ENCODE measurements at regions not wholly inside any gene's neighbourhood (a gene's known extent, or its start where the extent isn't known, plus 50 kb on each side); places are given as distances from the start of the nearest gene placed in this dataset.

DNA sequence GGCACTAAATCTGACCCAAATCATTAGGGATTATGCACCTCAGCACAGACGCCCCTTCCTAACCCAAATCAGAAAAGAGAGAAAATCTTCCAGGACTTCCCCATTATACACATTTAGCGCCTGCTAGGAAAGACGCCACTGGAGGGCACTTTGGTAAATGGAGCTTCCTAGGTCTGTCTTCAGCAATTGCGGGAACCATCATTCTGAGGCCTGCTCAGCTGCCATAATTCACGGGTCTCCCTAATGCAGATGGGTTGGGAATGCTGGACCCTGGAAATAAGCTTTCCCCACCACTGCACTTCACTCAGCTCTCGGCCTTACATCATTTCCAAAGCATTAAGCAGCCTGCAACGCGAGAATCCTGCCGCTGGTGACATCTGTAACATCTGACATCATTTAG, 86.2 kb upstream of the OPCML start:
- POLR2A ChIA-PET: no interaction called here
- CTCF ChIA-PET: no interaction called here
- Histone ChIP-seq H3K27ac (no peak overlapping the region), H3K9me3 (no peaks in the 10 kb centered on the region), H3K4me1 (no peaks in the 10 kb centered on the region), H3K4me2 (no peak overlapping the region), H3K4me3 (no peak overlapping the region)
- ATAC-seq (no peak), FAIRE-seq (no peak), DNase-seq (ENCODE audit: low read depth in 1 of 2, low spot score in 1 of 2) (no peak)
- 4% methylated on average over 7 of the region's 9 CpGs for WGBS (ENCODE audit: missing lambda C conversion rate)
- TF ChIP-seq, protein P1, sequence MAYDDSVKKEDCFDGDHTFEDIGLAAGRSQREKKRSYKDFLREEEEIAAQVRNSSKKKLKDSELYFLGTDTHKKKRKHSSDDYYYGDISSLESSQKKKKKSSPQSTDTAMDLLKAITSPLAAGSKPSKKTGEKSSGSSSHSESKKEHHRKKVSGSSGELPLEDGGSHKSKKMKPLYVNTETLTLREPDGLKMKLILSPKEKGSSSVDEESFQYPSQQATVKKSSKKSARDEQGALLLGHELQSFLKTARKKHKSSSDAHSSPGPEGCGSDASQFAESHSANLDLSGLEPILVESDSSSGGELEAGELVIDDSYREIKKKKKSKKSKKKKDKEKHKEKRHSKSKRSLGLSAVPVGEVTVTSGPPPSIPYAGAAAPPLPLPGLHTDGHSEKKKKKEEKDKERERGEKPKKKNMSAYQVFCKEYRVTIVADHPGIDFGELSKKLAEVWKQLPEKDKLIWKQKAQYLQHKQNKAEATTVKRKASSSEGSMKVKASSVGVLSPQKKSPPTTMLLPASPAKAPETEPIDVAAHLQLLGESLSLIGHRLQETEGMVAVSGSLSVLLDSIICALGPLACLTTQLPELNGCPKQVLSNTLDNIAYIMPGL (CRISPR knock-in tag; IDR thresholded peaks at IDR 0.05; ENCODE audit: borderline replicate concordance): no peak
- TF ChIP-seq, protein P2, sequence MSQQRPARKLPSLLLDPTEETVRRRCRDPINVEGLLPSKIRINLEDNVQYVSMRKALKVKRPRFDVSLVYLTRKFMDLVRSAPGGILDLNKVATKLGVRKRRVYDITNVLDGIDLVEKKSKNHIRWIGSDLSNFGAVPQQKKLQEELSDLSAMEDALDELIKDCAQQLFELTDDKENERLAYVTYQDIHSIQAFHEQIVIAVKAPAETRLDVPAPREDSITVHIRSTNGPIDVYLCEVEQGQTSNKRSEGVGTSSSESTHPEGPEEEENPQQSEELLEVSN (IDR thresholded peaks at IDR 0.05; ENCODE audit: borderline replicate concordance, low read depth): no peak
- TF ChIP-seq ESRRA (IDR thresholded peaks at IDR 0.05; ENCODE audit: borderline replicate concordance, low read length): no peak
- TF ChIP-seq CEBPB (IDR thresholded peaks at IDR 0.05): no peak
- TF ChIP-seq HOXB13 (CRISPR knock-in tag; IDR thresholded peaks at IDR 0.05; ENCODE audit: low read depth): no peak
- no peak for TF ChIP-seq NFE2L2 (conservative IDR thresholded peaks at IDR 0.05; ENCODE audit: low read length)
- TF ChIP-seq, protein P3, sequence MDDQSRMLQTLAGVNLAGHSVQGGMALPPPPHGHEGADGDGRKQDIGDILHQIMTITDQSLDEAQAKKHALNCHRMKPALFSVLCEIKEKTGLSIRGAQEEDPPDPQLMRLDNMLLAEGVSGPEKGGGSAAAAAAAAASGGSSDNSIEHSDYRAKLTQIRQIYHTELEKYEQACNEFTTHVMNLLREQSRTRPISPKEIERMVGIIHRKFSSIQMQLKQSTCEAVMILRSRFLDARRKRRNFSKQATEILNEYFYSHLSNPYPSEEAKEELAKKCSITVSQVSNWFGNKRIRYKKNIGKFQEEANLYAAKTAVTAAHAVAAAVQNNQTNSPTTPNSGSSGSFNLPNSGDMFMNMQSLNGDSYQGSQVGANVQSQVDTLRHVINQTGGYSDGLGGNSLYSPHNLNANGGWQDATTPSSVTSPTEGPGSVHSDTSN (IDR thresholded peaks at IDR 0.05): no peak
- TF ChIP-seq, protein P4, sequence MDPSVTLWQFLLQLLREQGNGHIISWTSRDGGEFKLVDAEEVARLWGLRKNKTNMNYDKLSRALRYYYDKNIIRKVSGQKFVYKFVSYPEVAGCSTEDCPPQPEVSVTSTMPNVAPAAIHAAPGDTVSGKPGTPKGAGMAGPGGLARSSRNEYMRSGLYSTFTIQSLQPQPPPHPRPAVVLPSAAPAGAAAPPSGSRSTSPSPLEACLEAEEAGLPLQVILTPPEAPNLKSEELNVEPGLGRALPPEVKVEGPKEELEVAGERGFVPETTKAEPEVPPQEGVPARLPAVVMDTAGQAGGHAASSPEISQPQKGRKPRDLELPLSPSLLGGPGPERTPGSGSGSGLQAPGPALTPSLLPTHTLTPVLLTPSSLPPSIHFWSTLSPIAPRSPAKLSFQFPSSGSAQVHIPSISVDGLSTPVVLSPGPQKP (IDR thresholded peaks at IDR 0.05; ENCODE audit: low read depth, low read length): no peak
- TF ChIP-seq EHMT2 (IDR thresholded peaks at IDR 0.05; ENCODE audit: low read depth): no peak
- no peak for TF ChIP-seq HOXA7 (CRISPR knock-in tag; IDR thresholded peaks at IDR 0.05)
- TF ChIP-seq GATA3 (IDR thresholded peaks at IDR 0.05; ENCODE audit: borderline replicate concordance): no peak
- no peak for TF ChIP-seq ZNF302 (CRISPR knock-in tag; IDR thresholded peaks at IDR 0.05)
- no peak for TF ChIP-seq TP53 (CRISPR knock-in tag; IDR thresholded peaks at IDR 0.05)
- no peak for TF ChIP-seq JUN (IDR thresholded peaks at IDR 0.05)
- no peak for TF ChIP-seq EP300 (IDR thresholded peaks at IDR 0.05)
- no peak for TF ChIP-seq FOSB (CRISPR knock-in tag; IDR thresholded peaks at IDR 0.05)
- TF ChIP-seq, protein P5, sequence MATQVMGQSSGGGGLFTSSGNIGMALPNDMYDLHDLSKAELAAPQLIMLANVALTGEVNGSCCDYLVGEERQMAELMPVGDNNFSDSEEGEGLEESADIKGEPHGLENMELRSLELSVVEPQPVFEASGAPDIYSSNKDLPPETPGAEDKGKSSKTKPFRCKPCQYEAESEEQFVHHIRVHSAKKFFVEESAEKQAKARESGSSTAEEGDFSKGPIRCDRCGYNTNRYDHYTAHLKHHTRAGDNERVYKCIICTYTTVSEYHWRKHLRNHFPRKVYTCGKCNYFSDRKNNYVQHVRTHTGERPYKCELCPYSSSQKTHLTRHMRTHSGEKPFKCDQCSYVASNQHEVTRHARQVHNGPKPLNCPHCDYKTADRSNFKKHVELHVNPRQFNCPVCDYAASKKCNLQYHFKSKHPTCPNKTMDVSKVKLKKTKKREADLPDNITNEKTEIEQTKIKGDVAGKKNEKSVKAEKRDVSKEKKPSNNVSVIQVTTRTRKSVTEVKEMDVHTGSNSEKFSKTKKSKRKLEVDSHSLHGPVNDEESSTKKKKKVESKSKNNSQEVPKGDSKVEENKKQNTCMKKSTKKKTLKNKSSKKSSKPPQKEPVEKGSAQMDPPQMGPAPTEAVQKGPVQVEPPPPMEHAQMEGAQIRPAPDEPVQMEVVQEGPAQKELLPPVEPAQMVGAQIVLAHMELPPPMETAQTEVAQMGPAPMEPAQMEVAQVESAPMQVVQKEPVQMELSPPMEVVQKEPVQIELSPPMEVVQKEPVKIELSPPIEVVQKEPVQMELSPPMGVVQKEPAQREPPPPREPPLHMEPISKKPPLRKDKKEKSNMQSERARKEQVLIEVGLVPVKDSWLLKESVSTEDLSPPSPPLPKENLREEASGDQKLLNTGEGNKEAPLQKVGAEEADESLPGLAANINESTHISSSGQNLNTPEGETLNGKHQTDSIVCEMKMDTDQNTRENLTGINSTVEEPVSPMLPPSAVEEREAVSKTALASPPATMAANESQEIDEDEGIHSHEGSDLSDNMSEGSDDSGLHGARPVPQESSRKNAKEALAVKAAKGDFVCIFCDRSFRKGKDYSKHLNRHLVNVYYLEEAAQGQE (IDR thresholded peaks at IDR 0.05): no peak
- TF ChIP-seq CHD2 (IDR thresholded peaks at IDR 0.05; ENCODE audit: low read length, partially characterized antibody): no peak
- TF ChIP-seq RAD21 (conservative IDR thresholded peaks at IDR 0.05 in 1 of 2, IDR thresholded peaks at IDR 0.05 in 1 of 2): no peak

DNA sequence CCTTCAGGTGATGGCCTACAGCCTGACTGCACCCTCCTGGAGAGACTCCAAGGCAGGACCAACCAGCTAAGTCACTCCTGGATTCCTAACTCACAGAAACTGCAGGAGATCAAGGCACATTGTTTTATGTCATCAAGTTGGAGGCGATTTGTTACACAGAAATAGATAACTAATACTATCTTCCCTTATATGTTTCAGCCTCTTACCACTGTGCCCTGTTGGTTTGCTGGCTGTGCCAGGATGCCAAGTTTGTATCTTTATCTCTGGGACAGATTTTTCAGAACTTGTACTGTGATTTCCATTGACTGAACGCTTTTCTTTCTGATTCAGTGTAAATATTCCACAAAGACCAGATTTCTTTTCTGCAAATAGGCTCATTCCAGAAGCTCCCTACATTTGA, 76.2 kb upstream of the OPCML start:
- H3K4me1 ChIP-seq: no peaks in the 10 kb centered on the region
- H3K4me2 ChIP-seq: no peak overlapping the region
- no peak overlapping the region for H3K27ac ChIP-seq
- 0% methylated on average over 2 of the region's 2 CpGs for WGBS (ENCODE audit: missing lambda C conversion rate)
- no peaks in the 10 kb centered on the region for H3K9me3 ChIP-seq
- DNase-seq (ENCODE audit: low read depth in 1 of 2, low spot score in 1 of 2) (no peak), FAIRE-seq (no peak), ATAC-seq (no peak)
- ChIA-PET CTCF (no interaction called here), POLR2A (no interaction called here)
- no peak overlapping the region for H3K4me3 ChIP-seq
- TF ChIP-seq HOXB13 (CRISPR knock-in tag; IDR thresholded peaks at IDR 0.05; ENCODE audit: low read depth) (no peak), CEBPB (IDR thresholded peaks at IDR 0.05) (no peak), FOSB (CRISPR knock-in tag; IDR thresholded peaks at IDR 0.05) (no peak)
- TF ChIP-seq, protein P6, sequence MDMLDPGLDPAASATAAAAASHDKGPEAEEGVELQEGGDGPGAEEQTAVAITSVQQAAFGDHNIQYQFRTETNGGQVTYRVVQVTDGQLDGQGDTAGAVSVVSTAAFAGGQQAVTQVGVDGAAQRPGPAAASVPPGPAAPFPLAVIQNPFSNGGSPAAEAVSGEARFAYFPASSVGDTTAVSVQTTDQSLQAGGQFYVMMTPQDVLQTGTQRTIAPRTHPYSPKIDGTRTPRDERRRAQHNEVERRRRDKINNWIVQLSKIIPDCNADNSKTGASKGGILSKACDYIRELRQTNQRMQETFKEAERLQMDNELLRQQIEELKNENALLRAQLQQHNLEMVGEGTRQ (IDR thresholded peaks at IDR 0.05): no peak

Data from A549 (cell line).